Neutrophil (primary cell): ENCODE measurements at regions not wholly inside any gene's neighbourhood (a gene's known extent, or its start where the extent isn't known, plus 50 kb on each side); places are given as distances from the start of the nearest gene placed in this dataset.

ENCODE experiments used
- H3K27ac ChIP-seq: fragments of 200-600 bp; sonication (generic); 2 replicates; pipeline ENCODE4 v1.5.1; 2016; ENCODE audit warnings: mild to moderate bottlenecking, moderate library complexity
- H3K27me3 ChIP-seq: fragments of 200-600 bp; sonication (generic); 2 replicates; pipeline ENCODE4 v1.6.0; 2016; ENCODE audit warnings: mild to moderate bottlenecking
- H3K36me3 ChIP-seq: fragments of 200-600 bp; sonication (generic); 2 replicates; pipeline ENCODE4 v1.5.1; 2017
- H3K4me1 ChIP-seq, 2 experiments: fragments of 200-600 bp in 1 of 2; sonication (generic) in 1 of 2; 1 replicate in 1 of 2; 2 replicates in 1 of 2; pipeline versions ENCODE4 v1.5.1 to v1.6.1; 2013 to 2016; ENCODE audit warnings: low read depth in 1 of 2, low read length in 1 of 2, mild to moderate bottlenecking in 1 of 2, moderate library complexity in 1 of 2; ENCODE audit not compliant: control insufficient read depth in 1 of 2, insufficient read depth in 1 of 2
- H3K4me3 ChIP-seq, 2 experiments: fragments of 200-600 bp in 1 of 2; sonication (generic) in 1 of 2; 1 replicate in 1 of 2; 2 replicates in 1 of 2; pipeline ENCODE4 v1.5.1; 2013 to 2016; ENCODE audit warnings: low read depth in 1 of 2, low read length in 1 of 2, mild to moderate bottlenecking in 1 of 2, moderate library complexity in 1 of 2
- H3K9me3 ChIP-seq: fragments of 200-600 bp; sonication (generic); 2 replicates; pipeline ENCODE4 v1.5.1; 2016
- TF ChIP-seq, protein P1 (sequence below): fragments of 200-600 bp; sonication (generic); IDR thresholded peaks from 2 replicates; pipeline ENCODE4 v1.5.1; 2016; ENCODE audit warnings: antibody characterized with exemption

GRCh38 chr1:199319341-199319740 lies 680.5 kb downstream of the PTPRC start:
- TF ChIP-seq, protein P1, sequence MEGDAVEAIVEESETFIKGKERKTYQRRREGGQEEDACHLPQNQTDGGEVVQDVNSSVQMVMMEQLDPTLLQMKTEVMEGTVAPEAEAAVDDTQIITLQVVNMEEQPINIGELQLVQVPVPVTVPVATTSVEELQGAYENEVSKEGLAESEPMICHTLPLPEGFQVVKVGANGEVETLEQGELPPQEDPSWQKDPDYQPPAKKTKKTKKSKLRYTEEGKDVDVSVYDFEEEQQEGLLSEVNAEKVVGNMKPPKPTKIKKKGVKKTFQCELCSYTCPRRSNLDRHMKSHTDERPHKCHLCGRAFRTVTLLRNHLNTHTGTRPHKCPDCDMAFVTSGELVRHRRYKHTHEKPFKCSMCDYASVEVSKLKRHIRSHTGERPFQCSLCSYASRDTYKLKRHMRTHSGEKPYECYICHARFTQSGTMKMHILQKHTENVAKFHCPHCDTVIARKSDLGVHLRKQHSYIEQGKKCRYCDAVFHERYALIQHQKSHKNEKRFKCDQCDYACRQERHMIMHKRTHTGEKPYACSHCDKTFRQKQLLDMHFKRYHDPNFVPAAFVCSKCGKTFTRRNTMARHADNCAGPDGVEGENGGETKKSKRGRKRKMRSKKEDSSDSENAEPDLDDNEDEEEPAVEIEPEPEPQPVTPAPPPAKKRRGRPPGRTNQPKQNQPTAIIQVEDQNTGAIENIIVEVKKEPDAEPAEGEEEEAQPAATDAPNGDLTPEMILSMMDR = no peak
- Histone ChIP-seq H3K36me3 (no peaks in the 10 kb centered on the region), H3K27ac (no peak overlapping the region), H3K4me1 (no peaks in the 10 kb centered on the region), H3K27me3 (no peaks in the 10 kb centered on the region), H3K4me3 (no peak overlapping the region), H3K9me3 (no peaks in the 10 kb centered on the region)

DNA sequence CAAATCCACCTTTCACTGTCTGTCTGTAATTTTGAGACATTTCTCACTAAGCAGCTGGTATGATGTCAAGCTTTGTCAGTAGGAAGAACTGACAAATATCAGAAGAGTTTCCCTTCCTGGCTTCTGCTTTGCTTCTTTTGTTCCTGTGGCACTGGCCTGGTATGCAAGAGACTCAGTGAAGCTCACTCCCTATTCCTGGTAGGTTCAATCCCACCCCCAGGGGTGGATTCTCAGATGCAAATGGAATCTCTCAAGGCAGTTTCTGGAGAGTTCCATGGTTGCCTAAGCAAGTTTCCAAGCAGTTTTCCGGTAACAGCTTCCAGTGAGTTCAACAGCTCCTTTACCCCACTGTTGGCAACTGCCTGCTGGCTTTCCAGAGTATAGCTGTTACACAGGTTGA lies 683.4 kb downstream of the PTPRC start:
- no peak overlapping the region for H3K27ac ChIP-seq
- H3K4me1 ChIP-seq = no peaks in the 10 kb centered on the region
- H3K9me3 ChIP-seq = no peaks in the 10 kb centered on the region
- TF ChIP-seq, protein P1 = no peak
- no peak overlapping the region for H3K4me3 ChIP-seq
- H3K36me3 ChIP-seq = no peaks in the 10 kb centered on the region
- H3K27me3 ChIP-seq = no peaks in the 10 kb centered on the region

GRCh38 chr1:199333180-199333579 lies 694.3 kb upstream of the NR5A2 start:
- TF ChIP-seq, protein P1 = no peak
- Histone ChIP-seq H3K9me3 (no peaks in the 10 kb centered on the region), H3K4me3 (no peak overlapping the region), H3K4me1 (no peaks in the 10 kb centered on the region), H3K27ac (no peak overlapping the region), H3K27me3 (no peaks in the 10 kb centered on the region), H3K36me3 (no peaks in the 10 kb centered on the region)

- Histone ChIP-seq H3K4me1 (no peaks in the 10 kb centered on the region), H3K27ac (no peak overlapping the region), H3K4me3 (no peak overlapping the region), H3K27me3 (no peaks in the 10 kb centered on the region), H3K36me3 (no peaks in the 10 kb centered on the region), H3K9me3 (no peaks in the 10 kb centered on the region)
- TF ChIP-seq, protein P1 = no peak
These were observed 692.0 kb upstream of the NR5A2 start for GRCh38 chr1:199335496-199335895.

- Histone ChIP-seq H3K27ac (no peak overlapping the region), H3K4me3 (no peak overlapping the region), H3K27me3 (no peaks in the 10 kb centered on the region), H3K4me1 (no peaks in the 10 kb centered on the region), H3K36me3 (no peaks in the 10 kb centered on the region), H3K9me3 (no peaks in the 10 kb centered on the region)
- TF ChIP-seq, protein P1 = no peak
These were observed 690.5 kb upstream of the NR5A2 start for GRCh38 chr1:199336745-199337640.
